Uterus (tissue), 3 donors: ENCODE measurements at regions not wholly inside any gene's neighbourhood (a gene's known extent, or its start where the extent isn't known, plus 50 kb on each side); places are given as distances from the start of the nearest gene placed in this dataset.

ENCODE experiments used
- DNase-seq, 2 donors: peaks; one replicate each; pipeline ENCODE4 v3.0.0-alpha.2; 2019 to 2020
- H3K27ac ChIP-seq, 2 donors: fragments of 200-600 bp; sonication (generic); 1 replicate in 1 of 2; 2 replicates in 1 of 2; pipeline ENCODE4 v1.5.1; 2016 to 2018
- H3K27me3 ChIP-seq, 2 donors: fragments of 200-600 bp; sonication (generic); one replicate each; pipeline ENCODE4 v1.5.1; 2018 to 2019; ENCODE audit warnings: control low read depth in 1 of 2
- H3K36me3 ChIP-seq, 2 donors: fragments of 200-600 bp; sonication (generic); one replicate each; pipeline ENCODE4 v1.5.1; 2019; ENCODE audit warnings: control low read depth in 1 of 2
- H3K4me1 ChIP-seq, 2 donors: fragments of 200-600 bp; sonication (generic); one replicate each; pipeline ENCODE4 v1.5.1; 2018 to 2019; ENCODE audit warnings: control low read depth in 1 of 2
- H3K4me3 ChIP-seq, 2 donors: fragments of 200-600 bp; sonication (generic); 1 replicate in 1 of 2; 2 replicates in 1 of 2; pipeline ENCODE4 v1.5.1; 2018 to 2019; ENCODE audit warnings: mild to moderate bottlenecking in 1 of 2
- H3K9me3 ChIP-seq, 2 donors: fragments of 200-600 bp; sonication (generic); one replicate each; pipeline ENCODE4 v1.5.1; 2019; ENCODE audit warnings: control low read depth in 1 of 2
- POLR2A ChIP-seq, 2 donors: fragments of 450-650 bp; IDR thresholded peaks; one replicate each; pipeline ENCODE4 v1.6.1; 2016; ENCODE audit warnings: antibody characterized with exemption in 2 of 2, mild to moderate bottlenecking in 1 of 2, moderate library complexity in 1 of 2
- intact Hi-C: fragments of 100-400 bp; cut with DNase I; formaldehyde crosslinking; loops from one replicate; pipeline ENCODE4 v1.15.1; 2023; ENCODE audit warnings: low total_unique reads
- TF ChIP-seq, protein P1 (sequence below), 4 experiments: fragments of 200-600 bp in 2 of 4; fragments of 450-650 bp in 2 of 4; sonication (generic) in 2 of 4; IDR thresholded peaks; one replicate each; pipeline ENCODE4 v1.5.1; 2016 to 2019; ENCODE audit warnings: antibody characterized with exemption in 4 of 4, mild to moderate bottlenecking in 2 of 4, moderate library complexity in 1 of 4
- donor health status: DM: yes; HTN: yes; CAD: no.

DNA sequence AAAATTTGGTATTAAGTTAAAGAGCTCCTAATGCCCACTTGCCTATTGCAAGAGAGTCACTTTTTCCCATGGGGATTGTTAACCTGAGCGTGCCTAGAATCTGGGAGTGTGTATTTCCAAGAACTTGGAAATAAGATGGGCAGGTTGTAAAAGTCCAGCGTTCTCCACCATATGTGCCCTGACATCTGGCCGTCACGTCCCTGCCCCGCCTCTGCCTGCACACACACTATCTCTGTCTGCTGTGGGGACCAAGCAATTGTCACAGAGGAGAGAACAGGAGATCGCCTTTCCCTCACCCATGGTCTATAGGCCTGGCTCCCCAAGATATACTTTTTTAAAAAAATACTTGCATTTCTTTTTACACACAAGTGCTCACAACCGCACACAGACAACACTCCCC lies 396.5 kb upstream of the PFKP start:
- DNase-seq, result no peak
- Histone ChIP-seq H3K27me3 (no peaks in the 10 kb centered on the region), H3K27ac (no peak overlapping the region), H3K9me3 (no peaks in the 10 kb centered on the region), H3K4me1 (no peaks in the 10 kb centered on the region), H3K4me3 (no peak overlapping the region), H3K36me3 (no peaks in the 10 kb centered on the region)
- TF ChIP-seq, protein P1, sequence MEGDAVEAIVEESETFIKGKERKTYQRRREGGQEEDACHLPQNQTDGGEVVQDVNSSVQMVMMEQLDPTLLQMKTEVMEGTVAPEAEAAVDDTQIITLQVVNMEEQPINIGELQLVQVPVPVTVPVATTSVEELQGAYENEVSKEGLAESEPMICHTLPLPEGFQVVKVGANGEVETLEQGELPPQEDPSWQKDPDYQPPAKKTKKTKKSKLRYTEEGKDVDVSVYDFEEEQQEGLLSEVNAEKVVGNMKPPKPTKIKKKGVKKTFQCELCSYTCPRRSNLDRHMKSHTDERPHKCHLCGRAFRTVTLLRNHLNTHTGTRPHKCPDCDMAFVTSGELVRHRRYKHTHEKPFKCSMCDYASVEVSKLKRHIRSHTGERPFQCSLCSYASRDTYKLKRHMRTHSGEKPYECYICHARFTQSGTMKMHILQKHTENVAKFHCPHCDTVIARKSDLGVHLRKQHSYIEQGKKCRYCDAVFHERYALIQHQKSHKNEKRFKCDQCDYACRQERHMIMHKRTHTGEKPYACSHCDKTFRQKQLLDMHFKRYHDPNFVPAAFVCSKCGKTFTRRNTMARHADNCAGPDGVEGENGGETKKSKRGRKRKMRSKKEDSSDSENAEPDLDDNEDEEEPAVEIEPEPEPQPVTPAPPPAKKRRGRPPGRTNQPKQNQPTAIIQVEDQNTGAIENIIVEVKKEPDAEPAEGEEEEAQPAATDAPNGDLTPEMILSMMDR (IDR thresholded peaks at IDR 0.05), result no peak
- no peak for TF ChIP-seq POLR2A (IDR thresholded peaks at IDR 0.05)
- intact Hi-C loops, result no loop called here

DNA sequence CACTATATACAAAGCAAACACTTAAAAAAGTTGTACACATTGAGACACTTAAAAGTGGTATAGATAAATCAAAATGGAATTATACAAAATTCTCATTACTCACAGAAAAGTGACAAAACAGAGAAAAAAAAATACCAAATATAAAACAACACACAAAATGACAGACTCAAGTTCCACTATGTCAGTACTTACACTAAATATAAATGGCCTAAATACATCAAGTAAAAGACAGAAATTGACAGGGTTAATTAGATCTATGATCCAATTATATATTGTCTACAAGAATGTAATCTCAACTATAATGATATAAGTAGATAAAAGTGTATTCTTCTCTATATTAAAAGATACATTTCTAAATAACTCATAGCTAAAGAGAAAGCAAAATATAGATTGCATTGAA lies 401.6 kb upstream of the PFKP start:
- Histone ChIP-seq H3K4me3 (no peak overlapping the region), H3K27ac (no peak overlapping the region), H3K9me3 (no peaks in the 10 kb centered on the region), H3K36me3 (no peaks in the 10 kb centered on the region), H3K4me1 (no peaks in the 10 kb centered on the region), H3K27me3 (no peaks in the 10 kb centered on the region)
- intact Hi-C loops, result no loop called here
- no peak for DNase-seq
- TF ChIP-seq POLR2A (IDR thresholded peaks at IDR 0.05), result no peak
- TF ChIP-seq, protein P1 (IDR thresholded peaks at IDR 0.05), result no peak

DNA sequence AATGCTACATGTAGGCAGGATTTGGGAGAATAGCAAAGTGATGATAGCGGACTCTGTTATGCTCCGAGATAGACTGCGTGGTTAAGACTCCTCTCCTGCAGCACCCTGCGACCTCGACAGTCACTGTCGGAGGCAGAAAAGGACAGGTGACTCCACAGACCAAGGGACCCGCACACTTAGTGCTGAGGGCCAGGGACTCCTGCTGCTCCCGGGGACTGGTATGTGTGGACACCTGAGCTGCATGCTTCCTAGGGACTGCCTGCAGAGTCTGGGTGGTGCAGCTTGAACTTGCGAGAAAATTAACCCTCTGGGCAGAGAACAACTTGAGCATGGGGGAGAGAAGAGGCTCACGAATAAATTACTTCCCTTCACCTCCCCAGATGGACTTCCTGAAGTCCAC lies 407.1 kb upstream of the PFKP start:
- H3K27me3 ChIP-seq, result no peaks in the 10 kb centered on the region
- H3K4me1 ChIP-seq, result no peaks in the 10 kb centered on the region
- no peaks in the 10 kb centered on the region for H3K36me3 ChIP-seq
- H3K4me3 ChIP-seq, result no peak overlapping the region
- intact Hi-C loops, result no loop called here
- H3K9me3 ChIP-seq, result no peaks in the 10 kb centered on the region
- no peak overlapping the region for H3K27ac ChIP-seq
- DNase-seq, result no peak
- TF ChIP-seq, protein P1 (IDR thresholded peaks at IDR 0.05), result no peak
- no peak for TF ChIP-seq POLR2A (IDR thresholded peaks at IDR 0.05)

DNA sequence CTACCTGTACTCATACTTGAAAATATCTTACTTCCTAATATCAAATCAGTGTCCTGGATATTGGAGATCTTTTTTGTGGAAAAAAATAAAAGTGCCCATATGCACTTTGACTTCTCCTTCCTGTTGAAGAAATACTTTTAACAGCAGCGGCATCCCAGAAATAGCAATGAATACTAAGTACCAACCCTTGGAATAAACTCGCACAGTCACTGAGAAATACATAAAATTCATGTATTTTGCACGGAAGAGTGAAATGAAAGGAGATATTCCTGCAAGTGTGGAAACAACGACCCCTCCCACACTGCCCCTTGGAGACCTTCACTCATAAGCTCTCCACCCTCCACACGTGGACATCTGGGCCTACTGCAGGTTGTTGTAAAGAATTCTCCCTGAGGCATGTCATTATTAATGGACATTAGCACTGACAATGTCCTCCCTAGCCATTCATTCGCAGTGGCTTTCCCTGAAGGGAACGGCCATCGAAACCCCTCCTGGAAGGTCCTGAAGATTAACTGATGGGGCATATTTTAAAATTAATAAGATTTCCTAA lies 407.6 kb upstream of the PFKP start:
- TF ChIP-seq POLR2A (IDR thresholded peaks at IDR 0.05), result no peak
- TF ChIP-seq, protein P1 (IDR thresholded peaks at IDR 0.05), result no peak
- intact Hi-C loops, result no loop called here

DNA sequence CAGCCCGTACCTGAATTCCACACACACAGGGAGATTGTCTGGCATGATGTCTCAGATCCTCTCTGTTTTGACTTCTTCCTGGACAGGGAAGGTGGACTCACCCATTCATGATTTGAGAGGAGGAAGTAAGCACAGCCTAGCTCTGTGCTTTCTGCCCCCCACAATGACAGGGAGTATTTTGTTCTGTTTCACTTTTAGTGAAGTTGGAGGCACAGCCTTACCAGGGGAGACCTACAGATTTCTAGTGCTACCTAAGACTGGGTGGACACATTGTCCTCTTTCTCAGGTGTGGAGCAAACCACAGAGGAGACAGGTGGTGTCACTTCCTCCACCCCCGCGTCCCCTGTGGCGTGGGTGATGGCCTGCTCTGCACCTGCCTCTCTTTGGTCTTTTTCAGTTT lies 408.6 kb upstream of the PFKP start:
- intact Hi-C loops, result no loop called here
- Histone ChIP-seq H3K36me3 (no peaks in the 10 kb centered on the region), H3K27ac (no peak overlapping the region), H3K27me3 (no peaks in the 10 kb centered on the region), H3K4me3 (no peak overlapping the region), H3K9me3 (no peaks in the 10 kb centered on the region), H3K4me1 (no peaks in the 10 kb centered on the region)
- no peak for DNase-seq
- TF ChIP-seq, protein P1 (IDR thresholded peaks at IDR 0.05), result no peak
- TF ChIP-seq POLR2A (IDR thresholded peaks at IDR 0.05), result no peak

More for the DNA sequence above, 407.6 kb upstream of the PFKP start:
- Histone ChIP-seq H3K4me3 (no peak overlapping the region), H3K27ac (no peak overlapping the region), H3K27me3 (no peaks in the 10 kb centered on the region), H3K9me3 (no peaks in the 10 kb centered on the region), H3K4me1 (no peaks in the 10 kb centered on the region), H3K36me3 (no peaks in the 10 kb centered on the region)
- no peak for DNase-seq
